Panc1 (cell line): ENCODE measurements at regions not wholly inside any gene's neighbourhood (a gene's known extent, or its start where the extent isn't known, plus 50 kb on each side); places are given as distances from the start of the nearest gene placed in this dataset.
"Not testable (repeated sequence)": the region's sequence is repeated elsewhere in the genome, so short reads cannot be mapped to it uniquely, and the experiment has no call there.

Experiments
- ATAC-seq: fragments of 200-7000 bp; cut with Tn5 transposase; 2 replicates; pipeline ENCODE4 v1.9.1; 2020; ENCODE audit warnings: mild to moderate bottlenecking, moderate library complexity
- BruUV-seq: library from RNA; stranded (reverse); fragments of 400-500 nt; replicated peaks from 2 replicates; lab custom pipeline; 2021; lab: Mats Ljungman, UMichigan
- CTCF ChIA-PET: fragments of 300-600 bp; sonication (Branson Sonifier 250); formaldehyde crosslinking; loops from one replicate; lab custom pipeline; 2022; ENCODE audit warnings: antibody characterized with exemption; lab: Charles Lee
- POLR2A ChIA-PET: fragments of 300-600 bp; sonication (Branson Sonifier 250); formaldehyde crosslinking; loops from one replicate; lab custom pipeline; 2022; ENCODE audit warnings: antibody characterized with exemption; lab: Charles Lee
- DNase-seq: peaks from one replicate; pipeline ENCODE4 v3.0.0-alpha.2; 2010; ENCODE audit warnings: low read depth, low spot score
- H3K27ac ChIP-seq: 2 replicates; pipeline ENCODE4 v1.5.1; 2011; ENCODE audit warnings: mild to moderate bottlenecking, low read length, inconsistent platforms
- H3K27me3 ChIP-seq: fragments of 200-500 bp; sonication (Bioruptor generic); 2 replicates; pipeline ENCODE4 v1.6.0; 2014; ENCODE audit warnings: low read length, inconsistent platforms; ENCODE audit not compliant: control insufficient read depth, insufficient read depth
- H3K36me3 ChIP-seq: fragments of 200-500 bp; sonication (Bioruptor generic); 2 replicates; pipeline ENCODE4 v1.5.1; 2014; ENCODE audit warnings: inconsistent platforms, mild to moderate bottlenecking, low read length, moderate library complexity; ENCODE audit not compliant: control insufficient read depth, insufficient read depth
- H3K4me1 ChIP-seq: 2 replicates; pipeline ENCODE4 v1.5.1; 2011; ENCODE audit warnings: inconsistent platforms, mild to moderate bottlenecking, low read length, moderate library complexity; ENCODE audit not compliant: control insufficient read depth, insufficient read depth
- H3K4me3 ChIP-seq, 2 experiments: 2 replicates each; pipeline ENCODE4 v1.5.1; 2011 to 2012; ENCODE audit warnings: low read depth in 2 of 2, low read length in 2 of 2, mild to moderate bottlenecking in 2 of 2, inconsistent platforms in 1 of 2, moderate library complexity in 1 of 2
- H3K9me3 ChIP-seq: fragments of 200-500 bp; sonication (Bioruptor generic); 2 replicates; pipeline ENCODE4 v1.5.1; 2014; ENCODE audit warnings: low read depth, mild to moderate bottlenecking, inconsistent platforms, low read length, moderate library complexity; ENCODE audit not compliant: control insufficient read depth, insufficient read depth
- POLR2AphosphoS5 ChIP-seq: IDR thresholded peaks from 2 replicates; pipeline ENCODE4 v1.6.1; 2012; ENCODE audit warnings: mild to moderate bottlenecking, low read depth, low read length, moderate library complexity
- SIN3A ChIP-seq: IDR thresholded peaks from 2 replicates; pipeline ENCODE4 v1.6.1; 2012; ENCODE audit warnings: low read depth, mild to moderate bottlenecking, low read length, moderate library complexity, borderline replicate concordance; ENCODE audit not compliant: insufficient read depth
- TCF7L2 ChIP-seq: IDR thresholded peaks from 2 replicates; pipeline ENCODE4 v1.6.1; 2011; ENCODE audit warnings: mild to moderate bottlenecking, low read depth, low read length, inconsistent platforms
- in situ Hi-C: cut with HindIII; loops from 2 replicates; pipeline ENCODE4 v1.10.0; 2016; ENCODE audit warnings: low sequenced_read_pairs, low pct_unique_long_range_greater_than_20kb
- intact Hi-C: fragments of 100-400 bp; cut with micrococcal nuclease; formaldehyde crosslinking; loops from one replicate; pipeline ENCODE4 v1.10.0; 2022; ENCODE audit not compliant: unreplicated experiment
- TF ChIP-seq, protein P1 (sequence below), 2 experiments: IDR thresholded peaks; 2 replicates each; pipeline ENCODE4 v1.6.1; 2011 to 2012; ENCODE audit warnings: low read depth in 2 of 2, control low read depth in 1 of 2, low read length in 1 of 2, mild to moderate bottlenecking in 1 of 2, moderate library complexity in 1 of 2; ENCODE audit not compliant: insufficient read depth in 1 of 2
- TF ChIP-seq, protein P2 (sequence below): fragments of 450-650 bp; IDR thresholded peaks from 2 replicates; pipeline ENCODE4 v1.5.1; 2017; ENCODE audit warnings: mild to moderate bottlenecking

DNA sequence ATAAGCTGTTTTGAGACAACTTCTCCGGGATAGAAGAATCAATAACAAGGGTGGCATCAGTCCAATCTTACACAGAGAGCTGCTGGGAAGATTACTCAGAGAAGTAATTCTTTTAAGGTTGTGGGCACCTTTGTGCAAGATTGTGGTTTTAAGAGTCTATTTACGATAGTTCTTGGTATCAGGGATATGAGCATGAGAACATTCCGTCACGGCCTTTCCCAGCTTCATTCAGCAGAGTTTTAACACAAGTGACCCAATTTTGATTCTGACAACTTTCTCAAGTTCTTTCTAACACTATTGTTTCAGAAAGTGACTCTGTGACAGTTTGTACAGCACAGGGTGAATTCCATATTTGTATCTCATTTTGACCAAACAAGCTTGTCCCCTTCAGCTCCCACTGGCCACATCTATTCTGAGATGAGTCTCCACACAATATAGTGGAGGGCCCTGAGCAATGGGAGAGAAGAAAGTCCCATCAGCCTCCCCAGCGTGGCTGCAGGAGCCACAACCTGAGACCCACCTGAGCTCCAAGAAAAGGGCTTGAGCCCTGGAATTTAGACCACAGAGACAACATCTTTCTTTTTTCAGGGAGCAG, 869.2 kb downstream of the TMEM121 start:
- POLR2A ChIA-PET = no interaction called here
- Histone ChIP-seq H3K9me3 (no peaks in the 10 kb centered on the region), H3K4me3 (no peak overlapping the region), H3K36me3 (no peaks in the 10 kb centered on the region), H3K4me1 (no peaks in the 10 kb centered on the region), H3K27me3 (no peaks in the 10 kb centered on the region), H3K27ac (no peak overlapping the region)
- in situ Hi-C loops (no loop called here), intact Hi-C loops (no loop called here)
- TF ChIP-seq POLR2AphosphoS5 (no peak), SIN3A (no peak), TCF7L2 (no peak)
- TF ChIP-seq, protein P1, sequence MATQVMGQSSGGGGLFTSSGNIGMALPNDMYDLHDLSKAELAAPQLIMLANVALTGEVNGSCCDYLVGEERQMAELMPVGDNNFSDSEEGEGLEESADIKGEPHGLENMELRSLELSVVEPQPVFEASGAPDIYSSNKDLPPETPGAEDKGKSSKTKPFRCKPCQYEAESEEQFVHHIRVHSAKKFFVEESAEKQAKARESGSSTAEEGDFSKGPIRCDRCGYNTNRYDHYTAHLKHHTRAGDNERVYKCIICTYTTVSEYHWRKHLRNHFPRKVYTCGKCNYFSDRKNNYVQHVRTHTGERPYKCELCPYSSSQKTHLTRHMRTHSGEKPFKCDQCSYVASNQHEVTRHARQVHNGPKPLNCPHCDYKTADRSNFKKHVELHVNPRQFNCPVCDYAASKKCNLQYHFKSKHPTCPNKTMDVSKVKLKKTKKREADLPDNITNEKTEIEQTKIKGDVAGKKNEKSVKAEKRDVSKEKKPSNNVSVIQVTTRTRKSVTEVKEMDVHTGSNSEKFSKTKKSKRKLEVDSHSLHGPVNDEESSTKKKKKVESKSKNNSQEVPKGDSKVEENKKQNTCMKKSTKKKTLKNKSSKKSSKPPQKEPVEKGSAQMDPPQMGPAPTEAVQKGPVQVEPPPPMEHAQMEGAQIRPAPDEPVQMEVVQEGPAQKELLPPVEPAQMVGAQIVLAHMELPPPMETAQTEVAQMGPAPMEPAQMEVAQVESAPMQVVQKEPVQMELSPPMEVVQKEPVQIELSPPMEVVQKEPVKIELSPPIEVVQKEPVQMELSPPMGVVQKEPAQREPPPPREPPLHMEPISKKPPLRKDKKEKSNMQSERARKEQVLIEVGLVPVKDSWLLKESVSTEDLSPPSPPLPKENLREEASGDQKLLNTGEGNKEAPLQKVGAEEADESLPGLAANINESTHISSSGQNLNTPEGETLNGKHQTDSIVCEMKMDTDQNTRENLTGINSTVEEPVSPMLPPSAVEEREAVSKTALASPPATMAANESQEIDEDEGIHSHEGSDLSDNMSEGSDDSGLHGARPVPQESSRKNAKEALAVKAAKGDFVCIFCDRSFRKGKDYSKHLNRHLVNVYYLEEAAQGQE (IDR thresholded peaks at IDR 0.05; ENCODE audit: insufficient read depth in 1 of 2, low read depth in 2 of 2, low read length in 1 of 2) = no peak
- TF ChIP-seq, protein P2, sequence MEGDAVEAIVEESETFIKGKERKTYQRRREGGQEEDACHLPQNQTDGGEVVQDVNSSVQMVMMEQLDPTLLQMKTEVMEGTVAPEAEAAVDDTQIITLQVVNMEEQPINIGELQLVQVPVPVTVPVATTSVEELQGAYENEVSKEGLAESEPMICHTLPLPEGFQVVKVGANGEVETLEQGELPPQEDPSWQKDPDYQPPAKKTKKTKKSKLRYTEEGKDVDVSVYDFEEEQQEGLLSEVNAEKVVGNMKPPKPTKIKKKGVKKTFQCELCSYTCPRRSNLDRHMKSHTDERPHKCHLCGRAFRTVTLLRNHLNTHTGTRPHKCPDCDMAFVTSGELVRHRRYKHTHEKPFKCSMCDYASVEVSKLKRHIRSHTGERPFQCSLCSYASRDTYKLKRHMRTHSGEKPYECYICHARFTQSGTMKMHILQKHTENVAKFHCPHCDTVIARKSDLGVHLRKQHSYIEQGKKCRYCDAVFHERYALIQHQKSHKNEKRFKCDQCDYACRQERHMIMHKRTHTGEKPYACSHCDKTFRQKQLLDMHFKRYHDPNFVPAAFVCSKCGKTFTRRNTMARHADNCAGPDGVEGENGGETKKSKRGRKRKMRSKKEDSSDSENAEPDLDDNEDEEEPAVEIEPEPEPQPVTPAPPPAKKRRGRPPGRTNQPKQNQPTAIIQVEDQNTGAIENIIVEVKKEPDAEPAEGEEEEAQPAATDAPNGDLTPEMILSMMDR = no peak
- ATAC-seq = no peak
- CTCF ChIA-PET = no interaction called here
- DNase-seq = no peak
- no TSS peak for BruUV-seq

DNA sequence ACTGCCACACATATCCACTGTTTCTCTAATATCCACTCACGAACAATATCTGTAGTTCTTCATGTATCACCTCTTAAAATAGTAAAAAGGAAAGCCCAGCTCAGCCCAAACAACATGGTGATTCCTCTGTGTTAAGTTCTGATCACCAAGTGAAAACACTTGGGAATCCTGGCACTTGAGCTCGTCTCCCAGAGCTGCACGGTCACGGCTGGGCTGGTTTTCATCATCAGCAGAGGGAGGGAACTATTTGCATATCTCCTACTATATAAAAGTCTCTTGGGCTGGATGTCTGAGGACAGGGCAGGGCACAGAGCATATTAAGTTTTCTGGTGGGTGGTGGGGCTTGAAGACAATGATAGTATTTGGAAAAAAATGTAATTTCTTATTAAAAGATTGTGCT, 870.6 kb downstream of the TMEM121 start:
- CTCF ChIA-PET = interaction anchor here (0.6 kb wide), 1 partner anchor 19 kb away, joined by 3 read pairs; no protein-coding TSS in a partner anchor
- BruUV-seq = no TSS peak
- DNase-seq (no peak), ATAC-seq (no peak)
- in situ Hi-C loops (no loop called here), intact Hi-C loops (no loop called here)
- TF ChIP-seq SIN3A (no peak), POLR2AphosphoS5 (no peak), TCF7L2 (no peak)
- TF ChIP-seq, protein P2 = no peak
- TF ChIP-seq, protein P1 (IDR thresholded peaks at IDR 0.05; ENCODE audit: insufficient read depth in 1 of 2, low read depth in 2 of 2, low read length in 1 of 2) = no peak
- H3K27ac ChIP-seq = no peak overlapping the region
- no peak overlapping the region for H3K4me3 ChIP-seq
- no peaks in the 10 kb centered on the region for H3K9me3 ChIP-seq
- H3K36me3 ChIP-seq = no peaks in the 10 kb centered on the region
- H3K4me1 ChIP-seq = no peaks in the 10 kb centered on the region
- no peaks in the 10 kb centered on the region for H3K27me3 ChIP-seq
- POLR2A ChIA-PET = no interaction called here

DNA sequence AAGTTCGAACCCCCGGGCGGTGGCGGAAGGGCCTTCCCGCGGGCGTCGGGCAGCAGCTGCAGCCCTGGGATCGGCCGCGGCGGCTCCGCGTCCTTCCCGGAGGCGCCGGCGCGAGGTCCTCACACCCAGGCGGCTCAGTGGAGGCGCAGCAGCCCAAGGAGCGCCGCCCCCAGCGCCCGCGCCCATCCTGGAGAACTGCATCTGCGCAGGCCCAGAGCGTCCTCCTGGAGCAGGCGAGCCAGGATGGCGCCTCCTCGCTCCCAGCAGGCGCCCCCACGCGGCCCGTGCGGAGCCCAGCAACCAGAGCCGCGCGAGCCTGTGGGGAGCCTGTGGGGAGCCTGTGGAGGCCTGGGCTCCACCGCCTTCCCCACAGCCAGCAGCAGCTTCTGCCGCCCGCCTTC, 872.5 kb downstream of the TMEM121 start:
- intact Hi-C loops, H3K27me3 ChIP-seq, H3K4me1 ChIP-seq, CTCF ChIA-PET, POLR2A ChIA-PET, H3K36me3 ChIP-seq, DNase-seq, H3K27ac ChIP-seq, ATAC-seq, BruUV-seq, H3K9me3 ChIP-seq, in situ Hi-C loops: not testable (repeated sequence)
- peak overlapping the region in 1 of 2 experiments; percentile 18; a peak in 1 of 4 replicates for H3K4me3 ChIP-seq
